Middle frontal gyrus (tissue), 1 donor: ENCODE measurements at regions not wholly inside any gene's neighbourhood (a gene's known extent, or its start where the extent isn't known, plus 50 kb on each side); places are given as distances from the start of the nearest gene placed in this dataset.
A peak's percentile ranks its signal among the peaks of the same experiment; 100 is the strongest.
"Not testable (repeated sequence)": the region's sequence is repeated elsewhere in the genome, so short reads cannot be mapped to it uniquely, and the experiment has no call there.

Source experiments
- DNase-seq: peaks from one replicate; pipeline ENCODE4 v3.0.0-alpha.2; 2015; ENCODE audit warnings: low spot score; ENCODE audit errors: extremely low spot score

GRCh38 chr4:82090717-82091116, 283.1 kb downstream of the HNRNPD start:
- DNase-seq = no peak

- no peak for DNase-seq
Observed at GRCh38 chr4:82084747-82085146, 289.0 kb downstream of the HNRNPD start.

GRCh38 chr4:82077471-82077995, 296.3 kb downstream of the HNRNPD start:
- DNase-seq = not testable (repeated sequence)

DNA sequence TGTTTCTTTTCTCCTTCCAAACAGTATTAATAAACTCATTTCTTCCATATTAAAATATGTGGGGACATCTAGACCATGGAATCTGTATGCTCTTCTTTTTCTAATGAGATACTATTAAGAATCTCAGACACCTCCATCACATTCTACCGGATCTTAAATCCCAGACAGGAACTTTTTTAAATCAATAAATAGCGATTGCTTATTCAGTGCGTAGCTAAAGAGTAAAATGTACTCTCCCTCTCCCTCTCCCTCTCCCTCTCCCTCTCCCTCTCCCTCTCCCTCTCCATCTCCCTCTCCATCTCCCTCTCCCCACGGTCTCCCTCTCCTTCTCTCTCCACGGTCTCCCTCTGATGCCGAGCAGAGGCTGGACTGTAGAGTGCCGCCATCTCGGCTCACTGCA, 297.0 kb downstream of the HNRNPD start:
- DNase-seq = no peak

GRCh38 chr4:82076359-82076758, 297.4 kb downstream of the HNRNPD start:
- no peak for DNase-seq

DNA sequence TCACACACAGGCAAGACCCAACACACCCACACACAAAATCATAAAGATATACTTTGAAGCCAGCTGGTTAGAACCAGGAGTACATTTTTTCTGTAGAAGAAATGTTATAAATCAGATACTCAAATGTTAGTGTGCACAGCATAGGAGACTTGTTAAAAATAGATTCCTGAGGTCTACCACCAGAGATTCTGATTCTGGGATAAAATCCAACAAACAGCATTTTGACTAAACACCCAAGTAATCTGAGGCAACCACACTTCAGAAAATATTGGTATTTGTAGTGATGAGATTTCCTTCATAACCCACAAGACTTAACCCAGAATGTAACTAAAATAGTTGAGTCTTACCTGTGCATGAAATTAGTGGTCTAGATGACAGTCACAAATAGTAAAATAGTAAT, 301.8 kb downstream of the HNRNPD start:
- DNase-seq = no peak

- no peak for DNase-seq
Observed at GRCh38 chr4:82069883-82070638, 303.7 kb downstream of the HNRNPD start.

DNA sequence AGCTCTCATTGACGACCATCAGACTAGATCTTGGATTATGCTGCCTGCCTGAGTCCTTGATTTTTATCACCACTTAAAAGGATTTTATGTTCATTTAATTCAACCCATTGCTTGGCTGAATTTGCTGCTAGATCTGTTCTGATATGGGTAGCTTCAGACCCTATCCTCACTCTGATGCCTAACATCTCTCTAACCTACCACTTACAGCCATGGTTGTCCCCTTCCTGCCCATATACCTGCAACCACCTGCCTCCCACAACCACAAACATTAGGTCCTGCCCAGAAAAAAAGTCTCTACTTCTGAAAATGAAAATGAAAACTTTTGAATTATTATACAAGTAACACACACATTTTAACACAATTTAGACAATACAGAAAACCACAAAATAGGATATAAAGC, 310.8 kb downstream of the HNRNPD start:
- no peak for DNase-seq

DNA sequence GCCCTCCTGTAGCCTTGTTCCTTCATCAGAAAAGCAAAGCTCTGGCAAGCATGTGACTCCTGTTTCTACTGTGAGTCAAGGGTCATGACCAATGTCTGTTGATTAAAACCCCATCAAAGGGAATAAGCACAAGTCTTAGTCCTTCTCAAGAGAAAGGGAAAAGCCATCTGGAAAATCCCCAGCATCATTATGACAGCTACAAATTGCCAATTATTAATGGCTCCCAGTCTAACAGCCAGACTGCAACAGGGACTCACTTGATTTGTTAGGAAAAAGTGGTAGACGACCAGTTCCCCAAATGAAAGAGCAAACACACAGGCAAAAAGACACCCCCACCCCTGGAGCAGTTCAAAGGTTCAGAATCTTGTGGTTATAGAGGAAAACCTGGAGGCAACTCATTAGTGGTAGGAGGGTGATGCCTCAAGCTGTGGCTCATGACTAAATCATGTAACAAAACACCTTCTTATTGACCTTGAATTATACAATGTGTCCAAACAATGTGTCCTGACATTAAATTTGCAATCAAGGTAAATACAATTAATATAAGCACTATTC, 315.7 kb downstream of the HNRNPD start:
- no peak for DNase-seq

DNA sequence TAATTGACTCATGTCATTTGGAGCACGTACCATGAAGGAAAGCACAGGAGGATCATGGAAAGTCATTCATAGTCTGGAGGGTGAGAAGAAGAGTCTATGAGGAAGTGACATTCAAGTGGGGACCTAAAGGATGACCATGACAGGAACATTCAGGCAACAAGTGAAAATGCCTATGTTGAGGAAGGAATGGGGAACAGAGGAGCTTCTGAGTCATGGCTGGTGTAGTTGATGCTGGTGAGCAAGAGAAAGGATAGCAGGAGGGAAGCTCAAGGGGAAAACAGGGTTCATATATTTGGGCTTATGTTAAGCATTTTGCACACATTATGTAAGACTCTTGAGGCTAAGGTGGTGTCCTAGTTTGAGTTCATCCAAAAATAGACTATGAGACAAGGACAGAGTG, 318.6 kb downstream of the HNRNPD start:
- no peak for DNase-seq

DNA sequence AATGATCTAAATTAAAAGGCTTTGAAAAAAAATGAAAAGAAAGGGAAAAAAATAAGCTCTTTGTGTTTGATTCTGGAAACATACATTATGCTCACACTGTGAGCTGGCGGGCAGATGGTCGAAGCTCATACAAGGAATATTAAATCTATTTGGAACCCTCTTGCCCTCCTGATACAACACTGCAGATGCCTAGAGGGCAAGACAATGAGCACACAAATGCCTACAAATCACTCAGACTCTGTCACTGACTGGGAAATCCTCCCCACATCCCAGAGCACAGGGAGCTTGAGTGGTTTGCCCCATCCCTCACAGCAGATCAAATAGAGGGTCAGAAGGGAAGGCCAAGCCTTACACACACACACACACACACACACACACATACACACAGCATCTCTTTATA, 320.4 kb downstream of the HNRNPD start:
- no peak for DNase-seq

- no peak for DNase-seq
Observed at GRCh38 chr4:82050796-82051195, 323.0 kb downstream of the HNRNPD start.

DNA sequence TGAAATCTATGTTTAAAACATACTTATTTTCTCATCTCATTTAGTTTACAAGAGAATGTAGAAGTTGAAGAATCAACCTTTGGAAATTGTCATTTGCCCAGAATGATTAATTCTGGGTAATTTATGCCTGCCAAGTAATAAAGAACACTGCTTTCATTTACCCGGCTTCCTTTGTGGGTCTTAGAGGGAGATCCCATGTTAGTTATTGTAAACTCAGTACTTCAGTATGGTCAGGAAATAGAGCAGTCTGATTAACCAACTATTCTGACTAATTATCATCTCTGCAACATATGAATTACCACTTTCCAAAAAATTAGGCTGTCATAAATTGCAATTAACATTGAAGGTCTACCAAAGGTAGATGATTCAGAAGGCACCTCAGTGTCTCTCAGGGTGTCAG, 324.5 kb downstream of the HNRNPD start:
- no peak for DNase-seq

DNA sequence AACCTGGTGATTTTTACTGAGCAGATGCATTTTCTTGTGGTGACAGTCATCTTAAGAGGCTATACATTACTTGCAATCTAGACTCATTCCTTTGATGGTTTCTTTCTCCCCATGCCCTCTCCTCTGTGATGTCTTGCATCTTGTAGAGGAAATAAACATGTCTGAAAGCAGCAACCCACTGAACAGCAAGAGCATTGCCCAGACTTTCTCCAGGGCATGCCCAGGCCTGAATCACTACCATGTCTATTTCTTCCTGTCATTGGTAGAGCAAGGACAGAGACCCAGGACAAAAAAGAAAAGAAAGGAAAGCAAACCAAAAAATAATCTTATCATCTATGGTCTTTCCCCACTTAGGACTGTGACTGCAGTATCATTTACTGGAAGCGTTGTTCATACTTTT, 326.1 kb downstream of the HNRNPD start:
- DNase-seq = no peak

- no peak for DNase-seq
Observed at GRCh38 chr4:82046796-82047195, 327.0 kb downstream of the HNRNPD start.

DNA sequence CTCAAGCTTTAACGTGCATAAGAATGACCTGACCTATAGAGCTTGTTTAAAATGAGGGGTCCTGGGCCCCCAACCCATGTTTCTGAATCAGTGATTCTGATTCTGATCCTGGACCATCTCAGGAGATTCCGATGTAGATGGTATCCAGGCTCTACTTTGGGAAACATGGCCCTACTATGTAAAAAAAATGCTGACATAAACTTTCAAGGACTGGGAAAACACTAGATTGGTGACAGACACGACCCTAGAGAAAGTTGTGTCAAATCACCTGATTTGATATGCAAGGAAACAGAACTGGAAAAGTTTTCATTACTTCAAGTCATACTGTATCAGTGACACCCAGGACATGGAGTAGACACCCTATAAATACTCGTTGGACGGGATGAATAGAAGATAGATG, 328.5 kb downstream of the HNRNPD start:
- DNase-seq = no peak

DNA sequence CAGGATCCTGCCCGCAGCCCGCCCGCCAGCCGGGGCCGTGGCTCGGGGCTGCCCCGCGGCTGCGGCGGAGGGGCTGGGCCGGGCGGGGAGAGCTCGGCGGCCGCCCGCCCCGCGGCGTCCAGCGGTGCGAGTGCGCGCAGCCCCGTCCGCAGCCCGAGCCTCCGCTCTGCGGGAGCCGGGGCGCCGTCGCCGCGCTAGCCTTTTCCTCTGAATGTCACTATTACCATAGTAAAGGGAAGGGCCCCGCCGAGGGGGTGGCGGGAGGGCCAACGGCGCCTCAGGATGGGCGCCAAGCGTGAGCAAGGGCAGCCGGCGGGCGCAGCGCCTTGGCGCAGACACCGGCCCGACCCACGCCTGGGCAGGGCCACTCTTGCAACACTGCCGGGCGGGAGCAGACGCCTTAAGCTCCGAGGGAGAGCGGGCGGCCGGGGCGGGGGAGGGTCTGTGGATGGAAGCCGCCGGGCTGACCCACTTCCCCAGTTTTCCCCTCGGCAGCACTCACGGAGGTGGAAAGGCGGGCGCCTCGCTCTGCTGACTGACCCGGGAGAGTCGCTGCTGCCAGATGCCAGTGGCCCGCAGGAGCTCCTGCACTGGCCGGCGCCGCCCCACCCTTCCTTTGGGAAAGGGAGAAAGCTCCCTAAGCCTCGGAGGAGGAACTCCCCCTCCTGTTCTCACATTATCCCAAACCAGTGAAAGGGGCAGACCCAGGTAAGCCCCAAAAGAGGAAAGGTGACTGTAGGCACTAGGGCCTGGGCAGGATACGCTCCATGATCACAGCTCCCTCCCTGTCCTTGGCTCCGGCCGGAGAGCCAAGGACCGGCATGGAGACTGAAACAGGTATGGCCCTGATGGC, 329.4 kb downstream of the HNRNPD start:
- DNase-seq = peak; percentile 11

- DNase-seq = no peak
Observed at GRCh38 chr4:82043809-82044137, 330.0 kb downstream of the HNRNPD start.

DNA sequence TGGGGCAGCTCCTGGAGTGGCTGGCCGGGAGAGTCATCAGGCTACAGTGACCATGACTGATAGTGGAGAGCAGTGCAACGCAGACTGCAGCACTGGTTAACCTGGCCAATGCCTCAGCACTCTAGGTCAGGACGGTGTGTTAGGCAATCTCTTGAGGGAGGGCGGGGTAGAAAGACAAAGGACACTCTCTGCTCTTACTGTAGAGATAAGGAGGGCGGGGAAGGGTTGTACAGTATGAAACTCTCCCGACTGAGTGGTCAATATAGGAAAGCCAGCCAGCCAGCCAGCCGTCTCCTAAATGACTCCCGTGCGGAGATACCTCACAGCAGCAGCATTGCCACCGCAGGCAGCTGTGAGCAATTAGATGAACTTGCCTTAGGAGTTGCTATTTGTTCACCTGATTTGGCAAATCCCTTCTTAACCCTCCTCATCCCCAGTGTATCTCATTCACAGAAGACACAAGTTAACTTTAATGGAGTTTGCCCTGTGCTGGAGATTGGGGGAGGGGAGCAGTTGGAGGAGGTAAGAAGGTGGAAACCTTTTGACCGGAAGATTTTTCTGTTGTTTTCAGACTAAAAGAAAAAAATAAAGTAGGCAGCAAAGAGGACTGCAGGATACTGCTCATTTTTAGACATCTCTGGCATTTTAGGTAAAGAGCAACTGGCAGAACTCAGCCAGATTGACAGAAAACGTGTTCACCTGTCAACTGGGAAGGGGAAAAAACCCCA, 330.5 kb downstream of the HNRNPD start:
- DNase-seq = no peak

DNA sequence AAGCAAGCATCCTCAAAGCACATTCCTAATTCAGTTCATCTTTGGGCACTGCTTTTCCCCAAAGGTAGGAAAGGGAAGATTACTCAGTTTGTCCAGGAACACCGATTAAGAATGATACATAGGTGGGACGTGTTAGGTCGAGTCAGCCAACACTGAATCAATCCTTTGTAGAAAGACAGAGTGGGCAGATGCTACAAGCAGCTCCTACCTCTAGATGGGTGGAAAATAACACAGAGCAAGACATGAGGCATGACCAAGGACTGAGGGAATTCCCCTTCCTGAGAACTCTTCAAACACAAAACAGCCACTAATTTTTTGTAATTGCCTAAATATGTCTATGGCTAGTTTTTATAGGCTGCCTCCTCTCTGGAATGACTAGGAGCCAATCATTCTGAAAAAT, 331.7 kb downstream of the HNRNPD start:
- DNase-seq = no peak

- DNase-seq = no peak
Observed at GRCh38 chr4:82038936-82039335, 334.9 kb downstream of the HNRNPD start.

DNA sequence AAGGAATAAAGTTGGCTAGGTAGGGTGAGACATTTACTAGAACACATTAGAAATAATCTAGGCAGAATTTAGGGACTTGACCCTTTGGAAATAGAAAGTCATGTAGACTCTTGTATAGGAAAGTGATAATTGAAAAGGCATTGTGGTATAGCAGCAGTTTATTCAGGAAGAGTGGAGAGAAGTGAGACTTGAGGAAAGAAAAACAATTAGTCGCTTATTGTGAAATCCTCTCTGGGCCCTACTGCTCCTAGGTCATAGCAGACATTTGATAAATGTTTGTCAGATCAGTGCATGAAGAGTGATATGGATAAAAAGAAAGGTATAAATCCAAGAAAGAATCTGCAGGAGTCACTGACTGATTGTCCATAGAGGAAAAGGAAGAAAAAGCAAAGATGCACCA, 337.6 kb downstream of the HNRNPD start:
- no peak for DNase-seq
